Heart right ventricle (tissue), 16 donors: ENCODE measurements at regions not wholly inside any gene's neighbourhood (a gene's known extent, or its start where the extent isn't known, plus 50 kb on each side); places are given as distances from the start of the nearest gene placed in this dataset.

Experiments
- ATAC-seq, 8 donors: fragments of 200-7000 bp; cut with Tn5 transposase; one replicate each; pipeline ENCODE4 v1.9.1; 2020; ENCODE audit warnings: mild to moderate bottlenecking in 8 of 8, moderate library complexity in 8 of 8, moderate number of reproducible peaks in 1 of 8
- DNase-seq, 2 donors: peaks; one replicate each; pipeline ENCODE4 v3.0.0-alpha.2; 2020
- H3K27ac ChIP-seq, 10 donors: fragments of 200-600 bp; sonication (generic) in 2 of 10; one replicate each; pipeline versions ENCODE4 v1.5.0 to v1.8.0; 2020 to 2022; ENCODE audit warnings: mild to moderate bottlenecking in 3 of 10
- H3K27me3 ChIP-seq, 7 donors: fragments of 200-600 bp; one replicate each; pipeline ENCODE4 v1.8.0; 2021 to 2022; ENCODE audit warnings: mild to moderate bottlenecking in 2 of 7
- H3K36me3 ChIP-seq, 9 donors: fragments of 200-600 bp; sonication (generic) in 1 of 9; one replicate each; pipeline versions ENCODE4 v1.5.0 to v1.8.0; 2020 to 2022; ENCODE audit warnings: mild to moderate bottlenecking in 2 of 9
- H3K4me1 ChIP-seq, 9 donors: fragments of 200-600 bp; sonication (generic) in 1 of 9; one replicate each; pipeline versions ENCODE4 v1.5.0 to v1.8.0; 2020 to 2022; ENCODE audit warnings: mild to moderate bottlenecking in 4 of 9
- H3K4me3 ChIP-seq, 10 donors: fragments of 200-600 bp; sonication (generic) in 2 of 10; one replicate each; pipeline versions ENCODE4 v1.5.0 to v1.8.0; 2020 to 2022; ENCODE audit warnings: mild to moderate bottlenecking in 7 of 10, moderate library complexity in 2 of 10
- H3K9me3 ChIP-seq, 11 donors: fragments of 200-600 bp in 10 of 11; sonication (generic) in 2 of 11; one replicate each; pipeline versions ENCODE4 v1.5.0 to v1.8.0; 2013 to 2022; ENCODE audit warnings: mild to moderate bottlenecking in 2 of 11, control low read depth in 1 of 11, moderate library complexity in 1 of 11
- WGBS, 2 donors: extraction: QIAGEN DNeasy Blood & Tissue Kit; methylation state at CpG; one replicate each; pipeline ENCODE4 v1.1.7; 2013; ENCODE audit warnings: inconsistent platforms in 1 of 2; 5-methylcytosine and 5-hydroxymethylcytosine counted together
- intact Hi-C, 10 donors: fragments of 100-400 bp; cut with DNase I; formaldehyde crosslinking; loops; one replicate each; pipeline versions ENCODE4 v1.11.1 to v1.14.2; 2022
- TF ChIP-seq, protein P1 (sequence below), 9 donors: fragments of 200-600 bp; sonication (generic) in 2 of 9; IDR thresholded peaks; one replicate each; pipeline versions ENCODE4 v1.5.0 to v1.8.0; 2021 to 2022; ENCODE audit warnings: antibody characterized with exemption in 9 of 9, mild to moderate bottlenecking in 5 of 9, moderate library complexity in 1 of 9
- donor health status: Arrhythmogenic right ventricular cardiomyopathy.
- donor health status: ischemic (EF 13 %, LVEDD 7.1; RV severe dilation, severe dysfunction).
- donor health status: healthy with polysubstance abuse.
- donor health status: DM: no; HTN: yes; CAD: no.
- donor health status: DM: no; HTN: no; CAD: no.
- donor health status: ischemic (EF 25% LVEDD 6.9; RV normal size, moderate dysfunction).
- donor health status: ischemic (EF 25% LVEDD 5.7; RV mildly dilated, moderate dysfunction).
- donor health status: healthy.
- donor health status: DM: yes; HTN: yes; CAD: no.
- donor health status: Ischemic cardiomyopathy.
- donor health status: ischemic (EF 35%, LVEDD 5.7; RV mildly dilated, moderate dysfunction).
- donor health status: nonischemic (EF 11% LVEDD 7.7; RV severe dilation, severe dysfunction).
- donor health status: DM: yes; HTN: yes; CAD: no.
- donor health status: PGD.
- donor health status: ischemic (EF 29% LVEDD 5.4; RV normal size, mild dysfunction).
- donor health status: nonischemic (EF 23%, LVEDD 6.1; RV moderate dilation, normal function).

DNA sequence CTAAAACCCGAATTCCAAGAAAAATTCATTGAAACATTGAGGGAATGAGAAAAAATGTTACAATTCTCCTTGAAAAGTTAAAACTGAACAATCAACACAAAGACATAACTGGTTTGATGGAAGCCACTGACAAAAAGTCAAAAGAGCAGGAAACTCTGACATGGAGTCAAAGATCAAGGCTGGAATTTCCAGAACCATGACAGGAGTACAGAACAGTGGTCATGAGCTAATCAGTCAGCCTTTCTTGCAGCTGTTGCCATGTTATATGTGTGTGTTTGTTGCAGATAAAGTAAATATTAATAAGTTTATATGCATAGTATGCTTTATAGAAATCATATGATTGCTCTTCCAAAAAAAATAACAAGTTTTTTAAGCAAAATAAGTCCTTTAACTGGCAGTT lies 184.7 kb upstream of the HCCS start:
- 60 to 73% methylated on average over 1 of the region's 1 CpG for WGBS, 2 donors
- H3K27ac ChIP-seq = no peak overlapping the region
- no peak for ATAC-seq
- peaks cover 0 to 17% (median 0%) of the 10 kb centered on the region in 11 donors for H3K9me3 ChIP-seq
- no peaks in the 10 kb centered on the region for H3K27me3 ChIP-seq
- intact Hi-C loops = no loop called here
- TF ChIP-seq, protein P1, sequence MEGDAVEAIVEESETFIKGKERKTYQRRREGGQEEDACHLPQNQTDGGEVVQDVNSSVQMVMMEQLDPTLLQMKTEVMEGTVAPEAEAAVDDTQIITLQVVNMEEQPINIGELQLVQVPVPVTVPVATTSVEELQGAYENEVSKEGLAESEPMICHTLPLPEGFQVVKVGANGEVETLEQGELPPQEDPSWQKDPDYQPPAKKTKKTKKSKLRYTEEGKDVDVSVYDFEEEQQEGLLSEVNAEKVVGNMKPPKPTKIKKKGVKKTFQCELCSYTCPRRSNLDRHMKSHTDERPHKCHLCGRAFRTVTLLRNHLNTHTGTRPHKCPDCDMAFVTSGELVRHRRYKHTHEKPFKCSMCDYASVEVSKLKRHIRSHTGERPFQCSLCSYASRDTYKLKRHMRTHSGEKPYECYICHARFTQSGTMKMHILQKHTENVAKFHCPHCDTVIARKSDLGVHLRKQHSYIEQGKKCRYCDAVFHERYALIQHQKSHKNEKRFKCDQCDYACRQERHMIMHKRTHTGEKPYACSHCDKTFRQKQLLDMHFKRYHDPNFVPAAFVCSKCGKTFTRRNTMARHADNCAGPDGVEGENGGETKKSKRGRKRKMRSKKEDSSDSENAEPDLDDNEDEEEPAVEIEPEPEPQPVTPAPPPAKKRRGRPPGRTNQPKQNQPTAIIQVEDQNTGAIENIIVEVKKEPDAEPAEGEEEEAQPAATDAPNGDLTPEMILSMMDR (IDR thresholded peaks at IDR 0.05) = no peak
- DNase-seq = no peak
- H3K4me3 ChIP-seq = no peak overlapping the region
- no peaks in the 10 kb centered on the region for H3K36me3 ChIP-seq
- no peaks in the 10 kb centered on the region for H3K4me1 ChIP-seq

DNA sequence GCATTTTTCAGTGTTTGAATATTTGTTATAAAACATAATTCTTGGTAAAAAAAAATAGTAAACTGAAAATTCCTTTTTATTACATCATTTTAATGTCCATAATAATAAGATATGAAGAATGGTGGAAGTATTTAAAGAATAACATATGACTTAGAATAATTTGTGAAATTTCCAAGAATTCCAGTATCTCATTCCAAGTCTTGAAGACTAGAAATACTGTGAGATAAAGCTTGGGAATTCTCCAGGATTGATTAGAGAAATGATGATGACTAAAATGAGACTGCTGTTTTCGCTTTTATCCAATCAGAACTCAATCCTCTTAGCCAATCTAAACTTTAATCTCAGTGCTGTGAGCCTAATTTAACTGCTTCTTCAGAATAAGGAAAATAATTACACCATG lies 184.2 kb upstream of the HCCS start:
- H3K9me3 ChIP-seq = peaks cover 0 to 17% (median 0%) of the 10 kb centered on the region in 11 donors
- H3K4me1 ChIP-seq = no peaks in the 10 kb centered on the region
- H3K36me3 ChIP-seq = no peaks in the 10 kb centered on the region
- TF ChIP-seq, protein P1 (IDR thresholded peaks at IDR 0.05) = no peak
- WGBS, 2 donors = 71 to 79% methylated on average over 1 of the region's 1 CpG
- no peak for ATAC-seq
- no peak overlapping the region for H3K4me3 ChIP-seq
- intact Hi-C loops = no loop called here
- no peak overlapping the region for H3K27ac ChIP-seq
- H3K27me3 ChIP-seq = no peaks in the 10 kb centered on the region
- DNase-seq = no peak

DNA sequence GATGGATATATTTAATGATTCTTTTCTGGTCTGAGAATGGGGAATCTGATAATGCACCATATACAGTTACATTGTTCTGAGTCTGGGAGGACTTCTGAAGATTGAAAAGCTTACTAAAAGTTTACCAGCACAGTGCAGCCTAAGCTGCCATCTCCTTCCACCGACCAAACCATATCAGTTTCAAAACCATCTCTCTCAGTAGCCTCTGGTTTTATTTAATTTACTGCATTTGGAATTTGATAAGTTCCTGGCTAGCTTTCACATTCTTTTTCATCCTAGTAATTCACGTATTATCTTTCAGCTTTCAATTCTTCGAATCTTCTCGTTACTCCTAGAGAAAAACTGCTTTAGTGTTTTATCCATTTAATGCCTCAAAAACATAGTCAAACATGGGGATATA lies 181.4 kb upstream of the HCCS start:
- Histone ChIP-seq H3K36me3 (no peaks in the 10 kb centered on the region), H3K27me3 (no peaks in the 10 kb centered on the region), H3K4me1 (no peaks in the 10 kb centered on the region), H3K27ac (no peak overlapping the region), H3K9me3 (peaks cover 0 to 17% (median 0%) of the 10 kb centered on the region in 11 donors), H3K4me3 (no peak overlapping the region)
- ATAC-seq (no peak), DNase-seq (no peak)
- TF ChIP-seq, protein P1 (IDR thresholded peaks at IDR 0.05) = no peak
- 73 to 75% methylated on average over 4 of the region's 4 CpGs for WGBS, 2 donors
- intact Hi-C loops = no loop called here

DNA sequence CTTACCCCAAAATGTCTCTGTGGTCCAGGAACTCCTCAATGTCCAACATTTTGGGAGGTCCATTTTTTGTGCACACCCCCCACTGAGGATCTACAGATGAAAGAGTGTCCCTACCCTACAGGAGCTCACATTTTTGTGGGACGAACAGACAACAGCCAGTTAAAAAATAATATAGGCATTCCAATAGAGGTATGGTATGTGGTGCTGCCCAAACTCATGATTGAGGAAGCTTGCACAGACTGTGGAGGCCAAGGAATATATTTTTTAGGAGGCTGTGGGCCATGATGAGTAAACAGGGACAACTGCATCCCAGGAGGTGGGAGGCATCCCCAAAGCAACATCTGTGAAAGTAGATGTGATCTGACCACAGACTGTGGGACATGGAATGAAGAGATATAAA lies 181.0 kb upstream of the HCCS start:
- H3K27me3 ChIP-seq = no peaks in the 10 kb centered on the region
- H3K27ac ChIP-seq = no peak overlapping the region
- peaks cover 0 to 17% (median 0%) of the 10 kb centered on the region in 11 donors for H3K9me3 ChIP-seq
- no peak for DNase-seq
- 84 to 95% methylated on average over 1 of the region's 1 CpG for WGBS, 2 donors
- TF ChIP-seq, protein P1 (IDR thresholded peaks at IDR 0.05) = no peak
- no peak for ATAC-seq
- no peaks in the 10 kb centered on the region for H3K36me3 ChIP-seq
- no peaks in the 10 kb centered on the region for H3K4me1 ChIP-seq
- intact Hi-C loops = no loop called here
- H3K4me3 ChIP-seq = no peak overlapping the region
